ENCODE measurements at regions not wholly inside any gene's neighbourhood (a gene's known extent, or its start where the extent isn't known, plus 50 kb on each side); places are given as distances from the start of the nearest gene placed in this dataset.

DNA sequence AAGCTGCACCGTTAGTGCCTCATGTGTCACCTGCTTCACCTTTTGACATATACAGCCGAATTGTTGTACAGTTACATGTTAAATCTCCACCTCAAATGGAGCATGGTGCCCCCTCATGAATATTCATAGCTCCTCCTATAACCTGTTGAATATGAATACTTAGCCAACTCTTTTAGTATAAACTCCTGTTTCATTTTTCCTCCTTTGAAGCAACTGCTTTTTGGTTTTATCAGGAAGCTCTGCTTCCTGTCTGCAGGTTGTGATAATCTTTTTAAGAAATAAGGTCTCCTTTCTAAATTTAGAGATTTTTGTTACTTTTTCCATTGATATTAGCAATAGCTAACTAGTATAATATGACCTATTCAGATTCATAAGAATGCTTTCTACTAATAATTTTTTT is 1429.2 kb upstream of the AGA start:
- no peaks in the 10 kb centered on the region for H3K36me3 Mint-ChIP-seq (ENCODE audit: insufficient read depth, unreplicated experiment)
- TF ChIP-seq, protein P1, sequence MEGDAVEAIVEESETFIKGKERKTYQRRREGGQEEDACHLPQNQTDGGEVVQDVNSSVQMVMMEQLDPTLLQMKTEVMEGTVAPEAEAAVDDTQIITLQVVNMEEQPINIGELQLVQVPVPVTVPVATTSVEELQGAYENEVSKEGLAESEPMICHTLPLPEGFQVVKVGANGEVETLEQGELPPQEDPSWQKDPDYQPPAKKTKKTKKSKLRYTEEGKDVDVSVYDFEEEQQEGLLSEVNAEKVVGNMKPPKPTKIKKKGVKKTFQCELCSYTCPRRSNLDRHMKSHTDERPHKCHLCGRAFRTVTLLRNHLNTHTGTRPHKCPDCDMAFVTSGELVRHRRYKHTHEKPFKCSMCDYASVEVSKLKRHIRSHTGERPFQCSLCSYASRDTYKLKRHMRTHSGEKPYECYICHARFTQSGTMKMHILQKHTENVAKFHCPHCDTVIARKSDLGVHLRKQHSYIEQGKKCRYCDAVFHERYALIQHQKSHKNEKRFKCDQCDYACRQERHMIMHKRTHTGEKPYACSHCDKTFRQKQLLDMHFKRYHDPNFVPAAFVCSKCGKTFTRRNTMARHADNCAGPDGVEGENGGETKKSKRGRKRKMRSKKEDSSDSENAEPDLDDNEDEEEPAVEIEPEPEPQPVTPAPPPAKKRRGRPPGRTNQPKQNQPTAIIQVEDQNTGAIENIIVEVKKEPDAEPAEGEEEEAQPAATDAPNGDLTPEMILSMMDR (IDR thresholded peaks at IDR 0.05; ENCODE audit: insufficient read depth in 1 of 2, low read depth in 1 of 2, low read length in 1 of 2, severe bottlenecking in 1 of 2, unreplicated experiment in 1 of 2), result no peak
- no peaks in the 10 kb centered on the region for H3K27me3 Mint-ChIP-seq (ENCODE audit: insufficient read depth, unreplicated experiment)
- H3K9me3 Mint-ChIP-seq (ENCODE audit: unreplicated experiment), result no peaks in the 10 kb centered on the region
- H3K4me1 ChIP-seq, result no peaks in the 10 kb centered on the region
- no peak overlapping the region for H3K4me3 ChIP-seq (ENCODE audit: low read depth, low read length)
- no peak overlapping the region for H3K27ac Mint-ChIP-seq (ENCODE audit: unreplicated experiment)
- H3K4me1 Mint-ChIP-seq (ENCODE audit: low read depth, unreplicated experiment), result no peaks in the 10 kb centered on the region
- CTCF ChIA-PET, result no interaction called here
- no peaks in the 10 kb centered on the region for H3K9me3 ChIP-seq
- no peak overlapping the region for H3K4me3 Mint-ChIP-seq (ENCODE audit: unreplicated experiment)
- POLR2A ChIA-PET, result no interaction called here
- DNase-seq, result no peak
- no TSS peak for BruUV-seq (replicated peaks)
- intact Hi-C loops (cut with micrococcal nuclease; ENCODE audit: unreplicated experiment), result no loop called here
- no peaks in the 10 kb centered on the region for H3K36me3 ChIP-seq (ENCODE audit: control insufficient read depth, insufficient read depth, low read length)
- H3K27me3 ChIP-seq (replicated peaks; ENCODE audit: control insufficient read depth, insufficient read depth, low read length), result no peaks in the 10 kb centered on the region

DNA sequence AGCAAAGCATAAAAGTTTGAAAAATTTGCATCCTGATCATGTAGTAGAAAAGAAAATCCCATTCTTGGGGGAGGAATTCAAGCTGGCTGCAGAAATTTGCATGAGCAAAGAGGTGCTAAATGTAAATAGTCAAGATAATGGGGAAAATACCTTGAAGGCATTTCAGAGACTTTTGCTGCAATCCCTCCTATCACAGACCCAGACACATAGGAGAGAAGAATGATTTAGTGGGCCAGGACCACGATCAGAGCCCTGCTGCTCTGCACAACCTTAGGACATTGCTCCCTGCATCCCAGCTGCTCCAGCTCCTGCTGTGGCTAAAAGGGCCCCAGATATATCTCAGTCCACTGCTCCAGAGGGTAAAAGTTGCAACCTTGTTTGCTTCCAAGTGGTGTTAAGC is 1439.7 kb upstream of the AGA start:
- Mint-ChIP-seq H3K27ac (ENCODE audit: unreplicated experiment) (no peak overlapping the region), H3K27me3 (ENCODE audit: insufficient read depth, unreplicated experiment) (no peaks in the 10 kb centered on the region), H3K4me1 (ENCODE audit: low read depth, unreplicated experiment) (no peaks in the 10 kb centered on the region), H3K36me3 (ENCODE audit: insufficient read depth, unreplicated experiment) (no peaks in the 10 kb centered on the region), H3K4me3 (ENCODE audit: unreplicated experiment) (no peak overlapping the region), H3K9me3 (ENCODE audit: unreplicated experiment) (no peaks in the 10 kb centered on the region)
- Histone ChIP-seq H3K9me3 (no peaks in the 10 kb centered on the region), H3K27me3 (replicated peaks; ENCODE audit: control insufficient read depth, insufficient read depth, low read length) (no peaks in the 10 kb centered on the region), H3K36me3 (ENCODE audit: control insufficient read depth, insufficient read depth, low read length) (no peaks in the 10 kb centered on the region), H3K4me1 (no peaks in the 10 kb centered on the region), H3K4me3 (ENCODE audit: low read depth, low read length) (no peak overlapping the region)
- ChIA-PET POLR2A (no interaction called here), CTCF (no interaction called here)
- intact Hi-C loops (cut with micrococcal nuclease; ENCODE audit: unreplicated experiment), result no loop called here
- no TSS peak for BruUV-seq (replicated peaks)
- no peak for DNase-seq
- TF ChIP-seq, protein P1 (IDR thresholded peaks at IDR 0.05; ENCODE audit: insufficient read depth in 1 of 2, low read depth in 1 of 2, low read length in 1 of 2, severe bottlenecking in 1 of 2, unreplicated experiment in 1 of 2), result no peak

DNA sequence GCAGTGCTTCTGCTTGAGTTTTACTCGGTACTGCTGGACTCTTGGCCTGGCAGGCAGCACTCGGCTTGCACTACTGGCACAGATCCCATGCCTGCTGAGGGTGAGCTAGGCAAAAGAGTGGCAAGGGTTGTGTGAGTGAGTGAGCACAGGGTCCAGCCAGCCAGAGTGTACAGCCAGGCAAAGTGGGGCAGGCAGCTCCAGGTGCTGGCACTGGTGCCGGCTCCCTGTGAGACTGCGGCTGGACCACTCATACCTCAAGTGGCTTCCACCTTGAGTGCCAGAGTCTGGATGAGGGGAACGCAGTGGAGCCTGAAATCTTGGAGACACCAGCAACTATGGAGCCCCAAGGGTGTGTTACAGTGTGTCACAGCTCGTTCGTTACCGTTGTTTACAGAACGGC is 1451.9 kb upstream of the AGA start:
- H3K27me3 Mint-ChIP-seq (ENCODE audit: insufficient read depth, unreplicated experiment), result peaks cover 3% of the 10 kb centered on the region
- no peak overlapping the region for H3K4me3 Mint-ChIP-seq (ENCODE audit: unreplicated experiment)
- Histone ChIP-seq H3K36me3 (ENCODE audit: control insufficient read depth, insufficient read depth, low read length) (no peaks in the 10 kb centered on the region), H3K4me1 (no peaks in the 10 kb centered on the region), H3K9me3 (no peaks in the 10 kb centered on the region), H3K4me3 (ENCODE audit: low read depth, low read length) (no peak overlapping the region), H3K27me3 (replicated peaks; ENCODE audit: control insufficient read depth, insufficient read depth, low read length) (no peaks in the 10 kb centered on the region)
- ChIA-PET POLR2A (no interaction called here), CTCF (no interaction called here)
- H3K36me3 Mint-ChIP-seq (ENCODE audit: insufficient read depth, unreplicated experiment), result no peaks in the 10 kb centered on the region
- intact Hi-C loops (cut with micrococcal nuclease; ENCODE audit: unreplicated experiment), result no loop called here
- H3K27ac Mint-ChIP-seq (ENCODE audit: unreplicated experiment), result no peak overlapping the region
- no peaks in the 10 kb centered on the region for H3K9me3 Mint-ChIP-seq (ENCODE audit: unreplicated experiment)
- TF ChIP-seq, protein P1 (IDR thresholded peaks at IDR 0.05; ENCODE audit: insufficient read depth in 1 of 2, low read depth in 1 of 2, low read length in 1 of 2, severe bottlenecking in 1 of 2, unreplicated experiment in 1 of 2), result no peak
- H3K4me1 Mint-ChIP-seq (ENCODE audit: low read depth, unreplicated experiment), result no peaks in the 10 kb centered on the region
- no TSS peak for BruUV-seq (replicated peaks)
- no peak for DNase-seq

All from Caco-2 (cell line).